ENCODE measurements at regions not wholly inside any gene's neighbourhood (a gene's known extent, or its start where the extent isn't known, plus 50 kb on each side); places are given as distances from the start of the nearest gene placed in this dataset.

GRCh38 chr2:217443601-217444000 lies 559.2 kb downstream of the TNS1 start:
- no peak for DNase-seq (ENCODE audit: low read depth, low spot score)
- no peaks in the 10 kb centered on the region for H4K20me1 ChIP-seq (ENCODE audit: control insufficient read depth, extremely low read depth, insufficient read depth, low read length)

GRCh38 chr2:217440000-217440399 lies 562.8 kb downstream of the TNS1 start:
- Histone ChIP-seq H3K79me2 (ENCODE audit: control insufficient read depth, insufficient read depth, low read length) (no peaks in the 10 kb centered on the region), H3K9me1 (ENCODE audit: control insufficient read depth, extremely low read depth, insufficient read depth, low read length) (no peaks in the 10 kb centered on the region), H3K4me3 (ENCODE audit: control insufficient read depth in 2 of 3, extremely low read depth in 1 of 3, insufficient read depth in 2 of 3, low read depth in 1 of 3, low read length in 3 of 3) (no peak overlapping the region), H4K20me1 (ENCODE audit: control insufficient read depth, extremely low read depth, insufficient read depth, low read length) (no peaks in the 10 kb centered on the region), H3K27ac (ENCODE audit: control insufficient read depth, insufficient read depth, low read length) (no peak overlapping the region), H3K27me3 (ENCODE audit: control insufficient read depth, extremely low read depth, insufficient read depth, low read length) (no peaks in the 10 kb centered on the region), H3K9ac (ENCODE audit: control insufficient read depth, extremely low read depth, insufficient read depth, low read length) (no peak overlapping the region), H3K9me3 (ENCODE audit: control insufficient read depth, low read depth, low read length) (no peaks in the 10 kb centered on the region), H3K4me1 (ENCODE audit: control insufficient read depth, extremely low read depth, insufficient read depth, low read length) (no peaks in the 10 kb centered on the region), H2AFZ (ENCODE audit: control insufficient read depth, low read length) (no peak overlapping the region), H3K36me3 (ENCODE audit: control insufficient read depth in 2 of 2, extremely low read depth in 1 of 2, insufficient read depth in 2 of 2, low read length in 2 of 2) (no peaks in the 10 kb centered on the region), H3K4me2 (ENCODE audit: control insufficient read depth, extremely low read depth, insufficient read depth, low read depth, low read length) (no peak overlapping the region)
- no peak for DNase-seq (ENCODE audit: low read depth, low spot score)
- TF ChIP-seq EZH2 (IDR thresholded peaks at IDR 0.05; ENCODE audit: low read length) = no peak
- TF ChIP-seq, protein P1, sequence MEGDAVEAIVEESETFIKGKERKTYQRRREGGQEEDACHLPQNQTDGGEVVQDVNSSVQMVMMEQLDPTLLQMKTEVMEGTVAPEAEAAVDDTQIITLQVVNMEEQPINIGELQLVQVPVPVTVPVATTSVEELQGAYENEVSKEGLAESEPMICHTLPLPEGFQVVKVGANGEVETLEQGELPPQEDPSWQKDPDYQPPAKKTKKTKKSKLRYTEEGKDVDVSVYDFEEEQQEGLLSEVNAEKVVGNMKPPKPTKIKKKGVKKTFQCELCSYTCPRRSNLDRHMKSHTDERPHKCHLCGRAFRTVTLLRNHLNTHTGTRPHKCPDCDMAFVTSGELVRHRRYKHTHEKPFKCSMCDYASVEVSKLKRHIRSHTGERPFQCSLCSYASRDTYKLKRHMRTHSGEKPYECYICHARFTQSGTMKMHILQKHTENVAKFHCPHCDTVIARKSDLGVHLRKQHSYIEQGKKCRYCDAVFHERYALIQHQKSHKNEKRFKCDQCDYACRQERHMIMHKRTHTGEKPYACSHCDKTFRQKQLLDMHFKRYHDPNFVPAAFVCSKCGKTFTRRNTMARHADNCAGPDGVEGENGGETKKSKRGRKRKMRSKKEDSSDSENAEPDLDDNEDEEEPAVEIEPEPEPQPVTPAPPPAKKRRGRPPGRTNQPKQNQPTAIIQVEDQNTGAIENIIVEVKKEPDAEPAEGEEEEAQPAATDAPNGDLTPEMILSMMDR (optimal IDR thresholded peaks at IDR 0.05 in 1 of 3, IDR thresholded peaks at IDR 0.05 in 1 of 3, conservative IDR thresholded peaks at IDR 0.05 in 1 of 3; ENCODE audit: extremely low read depth in 1 of 3, insufficient read depth in 2 of 3, low read length in 3 of 3) = no peak
- dilution Hi-C loops (cut with MboI; ENCODE audit: extremely low pct_ligation_motif_present, low sequenced_read_pairs) = no loop called here
- no peak for FAIRE-seq

More at GRCh38 chr2:217443601-217444000, 559.2 kb downstream of the TNS1 start:
- H3K4me1 ChIP-seq (ENCODE audit: control insufficient read depth, extremely low read depth, insufficient read depth, low read length) = no peaks in the 10 kb centered on the region
- no peaks in the 10 kb centered on the region for H3K9me3 ChIP-seq (ENCODE audit: control insufficient read depth, low read depth, low read length)
- no peaks in the 10 kb centered on the region for H3K36me3 ChIP-seq (ENCODE audit: control insufficient read depth in 2 of 2, extremely low read depth in 1 of 2, insufficient read depth in 2 of 2, low read length in 2 of 2)
- H3K9ac ChIP-seq (ENCODE audit: control insufficient read depth, extremely low read depth, insufficient read depth, low read length) = no peak overlapping the region
- no peak overlapping the region for H3K27ac ChIP-seq (ENCODE audit: control insufficient read depth, insufficient read depth, low read length)
- dilution Hi-C loops (cut with MboI; ENCODE audit: extremely low pct_ligation_motif_present, low sequenced_read_pairs) = no loop called here
- no peak for FAIRE-seq
- no peak overlapping the region for H3K4me2 ChIP-seq (ENCODE audit: control insufficient read depth, extremely low read depth, insufficient read depth, low read depth, low read length)
- TF ChIP-seq, protein P1 (optimal IDR thresholded peaks at IDR 0.05 in 1 of 3, IDR thresholded peaks at IDR 0.05 in 1 of 3, conservative IDR thresholded peaks at IDR 0.05 in 1 of 3; ENCODE audit: extremely low read depth in 1 of 3, insufficient read depth in 2 of 3, low read length in 3 of 3) = no peak
- TF ChIP-seq EZH2 (IDR thresholded peaks at IDR 0.05; ENCODE audit: low read length) = no peak
- H2AFZ ChIP-seq (ENCODE audit: control insufficient read depth, low read length) = no peak overlapping the region
- no peaks in the 10 kb centered on the region for H3K79me2 ChIP-seq (ENCODE audit: control insufficient read depth, insufficient read depth, low read length)
- no peak overlapping the region for H3K4me3 ChIP-seq (ENCODE audit: control insufficient read depth in 2 of 3, extremely low read depth in 1 of 3, insufficient read depth in 2 of 3, low read depth in 1 of 3, low read length in 3 of 3)
- no peaks in the 10 kb centered on the region for H3K9me1 ChIP-seq (ENCODE audit: control insufficient read depth, extremely low read depth, insufficient read depth, low read length)
- H3K27me3 ChIP-seq (ENCODE audit: control insufficient read depth, extremely low read depth, insufficient read depth, low read length) = no peaks in the 10 kb centered on the region

All from keratinocyte (primary cell).